MM.1S (cell line): ENCODE measurements at regions not wholly inside any gene's neighbourhood (a gene's known extent, or its start where the extent isn't known, plus 50 kb on each side); places are given as distances from the start of the nearest gene placed in this dataset.

Source experiments
- DNase-seq: peaks from one replicate; pipeline ENCODE4 v3.0.0-alpha.2; 2015
- H2AFZ ChIP-seq: fragments of 300-600 bp; sonication (generic); 2 replicates; pipeline ENCODE4 v1.6.0; 2016; ENCODE audit warnings: antibody characterized with exemption, low read length
- H3F3A ChIP-seq: fragments of 300-600 bp; sonication (generic); 2 replicates; pipeline ENCODE4 v1.6.1; 2016; ENCODE audit warnings: mild to moderate bottlenecking, antibody characterized with exemption, low read length, moderate library complexity, mixed read lengths; ENCODE audit not compliant: insufficient read depth
- H3K27ac ChIP-seq: fragments of 300-600 bp; sonication (generic); 2 replicates; pipeline ENCODE4 v1.5.1; 2016; ENCODE audit warnings: mild to moderate bottlenecking, low read length
- H3K27me3 ChIP-seq: fragments of 300-600 bp; sonication (generic); replicated peaks from 2 replicates; pipeline ENCODE4 v1.6.0; 2016; ENCODE audit warnings: low read length; ENCODE audit not compliant: insufficient read depth
- H3K36me3 ChIP-seq: fragments of 300-600 bp; sonication (generic); replicated peaks from 2 replicates; pipeline ENCODE4 v1.6.1; 2016; ENCODE audit warnings: mild to moderate bottlenecking, low read length, mixed read lengths; ENCODE audit not compliant: insufficient read depth
- H3K4me1 ChIP-seq: fragments of 300-600 bp; sonication (generic); 2 replicates; pipeline ENCODE4 v1.6.1; 2016; ENCODE audit warnings: low read length, mixed read lengths
- H3K4me2 ChIP-seq: fragments of 300-600 bp; sonication (generic); 2 replicates; pipeline ENCODE4 v1.6.0; 2016; ENCODE audit warnings: low read depth, low read length
- H3K4me3 ChIP-seq: fragments of 300-600 bp; sonication (generic); 2 replicates; pipeline ENCODE4 v1.5.1; 2016; ENCODE audit warnings: low read length, mixed read lengths
- H3K79me2 ChIP-seq: fragments of 300-600 bp; sonication (generic); 2 replicates; pipeline ENCODE4 v1.6.1; 2016; ENCODE audit warnings: mixed run types, low read length, mixed read lengths
- H3K9ac ChIP-seq: fragments of 300-600 bp; sonication (generic); 2 replicates; pipeline ENCODE4 v1.6.1; 2016; ENCODE audit warnings: low read length, mixed read lengths
- H3K9me2 ChIP-seq: fragments of 300-600 bp; sonication (generic); replicated peaks from 2 replicates; pipeline ENCODE4 v1.6.1; 2016; ENCODE audit warnings: mild to moderate bottlenecking, low read length, mixed read lengths; ENCODE audit not compliant: insufficient read depth
- H3K9me3 ChIP-seq: fragments of 300-600 bp; sonication (generic); replicated peaks from 2 replicates; pipeline ENCODE4 v1.6.1; 2016; ENCODE audit warnings: mild to moderate bottlenecking, low read length, mixed read lengths; ENCODE audit not compliant: insufficient read depth
- H4K20me1 ChIP-seq: fragments of 300-600 bp; sonication (generic); 2 replicates; pipeline ENCODE4 v1.6.1; 2016; ENCODE audit warnings: mild to moderate bottlenecking, low read length, moderate library complexity, mixed read lengths; ENCODE audit not compliant: insufficient read depth
- EZH2 ChIP-seq: fragments of 300-600 bp; sonication (generic); optimal IDR thresholded peaks from 2 replicates; pipeline ENCODE3; 2017; ENCODE audit warnings: low read depth, mild to moderate bottlenecking, antibody characterized with exemption, low read length, mixed read lengths
- EZH2phosphoT487 ChIP-seq: fragments of 300-600 bp; sonication (generic); IDR thresholded peaks from 2 replicates; pipeline ENCODE4 v1.6.1; 2018; ENCODE audit warnings: antibody characterized with exemption, low read length
- TF ChIP-seq, protein P1 (sequence below): fragments of 300-600 bp; sonication (generic); IDR thresholded peaks from 2 replicates; pipeline ENCODE4 v1.5.1; 2016; ENCODE audit warnings: antibody characterized with exemption, low read length, mixed read lengths

DNA sequence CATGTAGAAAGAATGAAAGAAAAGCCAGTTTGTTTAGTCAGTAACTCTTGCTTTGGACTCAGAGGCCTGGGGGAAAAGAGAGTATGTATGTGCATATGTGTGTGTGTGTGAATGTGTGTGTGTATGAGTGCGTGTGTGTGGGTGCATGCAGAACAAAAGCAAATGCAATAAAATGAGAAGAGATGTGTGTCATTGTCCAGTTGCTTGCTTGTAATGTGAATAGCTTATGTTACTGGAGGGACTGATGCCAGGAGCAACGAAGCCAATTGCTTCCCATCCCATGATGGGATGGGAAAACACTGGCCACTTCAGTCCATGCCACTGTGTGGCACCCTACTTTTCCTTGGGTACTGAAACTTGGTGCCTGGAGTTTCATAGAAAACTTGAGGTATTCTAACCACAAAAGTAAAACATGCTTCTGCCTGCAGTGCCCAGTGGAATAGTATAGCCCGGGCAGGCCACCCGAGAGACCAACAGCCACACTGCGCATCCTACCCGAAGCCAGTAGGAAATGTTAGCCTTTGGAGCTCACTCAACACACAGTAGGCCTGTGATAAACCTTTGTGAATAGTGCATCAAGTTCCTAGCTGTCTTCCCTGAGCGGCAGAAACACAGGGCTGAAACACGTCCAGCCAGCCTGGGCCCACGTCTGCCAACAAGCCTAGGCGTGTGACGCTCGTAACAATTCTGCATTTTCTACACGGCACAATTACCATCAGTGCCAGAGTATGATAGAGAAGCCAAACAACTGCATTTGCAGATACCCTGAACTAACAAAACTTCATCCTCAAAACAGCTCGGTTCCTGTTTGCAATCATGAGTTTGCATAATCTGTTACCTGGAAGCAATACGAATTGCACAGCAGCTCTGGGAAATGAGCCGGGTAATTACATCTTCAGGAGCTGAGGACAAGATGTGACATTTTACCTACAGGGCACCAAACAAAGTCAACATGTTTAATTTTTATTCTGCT lies 198.1 kb downstream of the SYK start:
- Histone ChIP-seq H3K27ac (no peak overlapping the region), H3F3A (no peaks in the 10 kb centered on the region), H3K36me3 (no peaks in the 10 kb centered on the region), H3K4me2 (no peak overlapping the region), H3K27me3 (no peaks in the 10 kb centered on the region), H4K20me1 (no peaks in the 10 kb centered on the region), H2AFZ (no peak overlapping the region), H3K4me1 (peaks cover 15% of the 10 kb centered on the region), H3K9me3 (no peaks in the 10 kb centered on the region), H3K9me2 (no peaks in the 10 kb centered on the region), H3K4me3 (no peak overlapping the region), H3K9ac (no peak overlapping the region), H3K79me2 (no peaks in the 10 kb centered on the region)
- TF ChIP-seq EZH2phosphoT487: no peak
- DNase-seq: no peak

DNA sequence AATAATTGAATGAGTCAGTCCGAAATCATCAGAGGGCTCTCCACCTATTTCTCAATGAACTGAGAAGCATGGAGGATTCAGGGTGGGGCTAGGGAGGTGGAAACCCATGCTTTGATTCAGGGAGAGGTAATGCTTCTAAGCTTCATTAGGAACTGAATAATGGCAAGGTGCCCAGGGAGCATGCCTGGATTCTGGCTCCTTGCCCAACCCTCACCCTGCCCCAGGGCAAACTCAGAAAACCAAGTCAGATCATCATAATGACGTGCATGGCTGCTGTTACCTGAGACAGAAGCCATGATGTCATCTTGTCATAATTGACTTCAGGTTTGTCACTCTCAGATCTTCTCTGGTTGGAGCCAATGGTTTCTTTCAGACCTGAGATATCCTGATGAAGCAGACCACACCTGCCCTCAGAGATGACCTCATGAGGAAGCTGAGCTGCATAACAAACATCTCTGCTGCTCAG lies 199.6 kb downstream of the SYK start:
- Histone ChIP-seq H3K36me3 (no peaks in the 10 kb centered on the region), H3F3A (no peaks in the 10 kb centered on the region), H3K9me2 (no peaks in the 10 kb centered on the region), H3K9ac (no peak overlapping the region), H3K9me3 (no peaks in the 10 kb centered on the region), H3K4me1 (peaks cover 15% of the 10 kb centered on the region), H4K20me1 (no peaks in the 10 kb centered on the region), H3K79me2 (no peaks in the 10 kb centered on the region), H2AFZ (no peak overlapping the region), H3K27ac (no peak overlapping the region), H3K4me2 (no peak overlapping the region), H3K4me3 (no peak overlapping the region), H3K27me3 (no peaks in the 10 kb centered on the region)
- DNase-seq: peak; percentile 15
- TF ChIP-seq EZH2phosphoT487 (no peak), EZH2 (no peak)
- TF ChIP-seq, protein P1, sequence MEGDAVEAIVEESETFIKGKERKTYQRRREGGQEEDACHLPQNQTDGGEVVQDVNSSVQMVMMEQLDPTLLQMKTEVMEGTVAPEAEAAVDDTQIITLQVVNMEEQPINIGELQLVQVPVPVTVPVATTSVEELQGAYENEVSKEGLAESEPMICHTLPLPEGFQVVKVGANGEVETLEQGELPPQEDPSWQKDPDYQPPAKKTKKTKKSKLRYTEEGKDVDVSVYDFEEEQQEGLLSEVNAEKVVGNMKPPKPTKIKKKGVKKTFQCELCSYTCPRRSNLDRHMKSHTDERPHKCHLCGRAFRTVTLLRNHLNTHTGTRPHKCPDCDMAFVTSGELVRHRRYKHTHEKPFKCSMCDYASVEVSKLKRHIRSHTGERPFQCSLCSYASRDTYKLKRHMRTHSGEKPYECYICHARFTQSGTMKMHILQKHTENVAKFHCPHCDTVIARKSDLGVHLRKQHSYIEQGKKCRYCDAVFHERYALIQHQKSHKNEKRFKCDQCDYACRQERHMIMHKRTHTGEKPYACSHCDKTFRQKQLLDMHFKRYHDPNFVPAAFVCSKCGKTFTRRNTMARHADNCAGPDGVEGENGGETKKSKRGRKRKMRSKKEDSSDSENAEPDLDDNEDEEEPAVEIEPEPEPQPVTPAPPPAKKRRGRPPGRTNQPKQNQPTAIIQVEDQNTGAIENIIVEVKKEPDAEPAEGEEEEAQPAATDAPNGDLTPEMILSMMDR: no peak

GRCh38 chr9:91004484-91004883 lies 202.9 kb downstream of the SYK start:
- Histone ChIP-seq H3K36me3 (no peaks in the 10 kb centered on the region), H3K27me3 (no peaks in the 10 kb centered on the region), H4K20me1 (no peaks in the 10 kb centered on the region), H3K4me3 (no peak overlapping the region), H3K9ac (no peak overlapping the region), H3K9me2 (no peaks in the 10 kb centered on the region), H3F3A (no peaks in the 10 kb centered on the region), H3K9me3 (no peaks in the 10 kb centered on the region), H3K79me2 (no peaks in the 10 kb centered on the region), H3K4me2 (no peak overlapping the region), H3K27ac (no peak overlapping the region), H2AFZ (no peak overlapping the region), H3K4me1 (peaks cover 11% of the 10 kb centered on the region)
- no peak for TF ChIP-seq EZH2
- TF ChIP-seq, protein P1: no peak
- TF ChIP-seq EZH2phosphoT487: no peak
- DNase-seq: no peak

DNA sequence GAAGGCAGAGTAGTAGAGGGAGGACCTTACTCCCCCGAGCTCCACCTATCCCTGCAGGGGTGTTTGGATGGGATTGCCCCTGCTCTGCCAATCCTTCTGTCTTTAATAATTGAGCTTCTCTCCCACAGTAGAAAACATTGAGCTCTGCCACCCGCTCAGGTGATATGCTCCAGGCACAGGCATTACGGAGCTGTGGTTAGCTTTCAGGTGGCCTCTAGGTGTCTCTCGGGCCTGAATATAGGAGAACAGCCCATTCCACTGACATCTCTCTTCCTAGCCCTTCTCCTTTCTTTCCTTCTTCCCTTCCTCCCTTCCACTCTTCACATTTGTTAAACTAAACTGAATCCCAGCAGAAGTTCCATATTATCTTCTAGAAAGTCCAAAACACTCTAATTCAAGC lies 203.4 kb downstream of the SYK start:
- TF ChIP-seq EZH2phosphoT487: no peak
- TF ChIP-seq, protein P1: no peak
- TF ChIP-seq EZH2: no peak
- Histone ChIP-seq H3K27me3 (no peaks in the 10 kb centered on the region), H3K4me1 (peaks cover 6% of the 10 kb centered on the region), H2AFZ (no peak overlapping the region), H3K4me2 (no peak overlapping the region), H3F3A (no peaks in the 10 kb centered on the region), H3K36me3 (no peaks in the 10 kb centered on the region), H3K4me3 (no peak overlapping the region), H3K9ac (no peak overlapping the region), H3K9me3 (no peaks in the 10 kb centered on the region), H4K20me1 (no peaks in the 10 kb centered on the region), H3K27ac (no peak overlapping the region), H3K79me2 (no peaks in the 10 kb centered on the region), H3K9me2 (no peaks in the 10 kb centered on the region)
- DNase-seq: no peak
